ENCODE measurements at regions not wholly inside any gene's neighbourhood (a gene's known extent, or its start where the extent isn't known, plus 50 kb on each side); places are given as distances from the start of the nearest gene placed in this dataset.

DNA sequence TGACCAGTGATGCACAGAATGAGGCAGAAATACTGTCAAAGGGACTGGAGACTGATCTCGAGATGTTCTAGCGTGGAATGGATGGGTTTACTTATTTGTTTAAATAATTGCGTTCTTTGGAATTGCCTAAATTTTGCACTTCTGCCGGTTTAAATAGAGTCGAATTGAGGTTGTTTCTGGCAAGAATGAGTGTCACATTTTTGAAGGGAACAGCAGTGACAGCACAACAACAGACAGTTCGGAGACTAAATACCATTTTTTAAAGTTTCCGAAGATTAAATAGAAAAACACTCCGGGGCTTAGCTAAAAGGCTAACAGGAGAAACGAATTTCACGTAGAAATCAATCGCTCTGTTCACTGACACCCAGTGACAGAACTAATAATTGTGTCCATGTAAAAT, 969.2 kb upstream of the RBFOX1 start:
- no peak for ATAC-seq (ENCODE audit: low FRiP score)
- no peak for DNase-seq (ENCODE audit: low spot score)
- TF ChIP-seq, protein P1, sequence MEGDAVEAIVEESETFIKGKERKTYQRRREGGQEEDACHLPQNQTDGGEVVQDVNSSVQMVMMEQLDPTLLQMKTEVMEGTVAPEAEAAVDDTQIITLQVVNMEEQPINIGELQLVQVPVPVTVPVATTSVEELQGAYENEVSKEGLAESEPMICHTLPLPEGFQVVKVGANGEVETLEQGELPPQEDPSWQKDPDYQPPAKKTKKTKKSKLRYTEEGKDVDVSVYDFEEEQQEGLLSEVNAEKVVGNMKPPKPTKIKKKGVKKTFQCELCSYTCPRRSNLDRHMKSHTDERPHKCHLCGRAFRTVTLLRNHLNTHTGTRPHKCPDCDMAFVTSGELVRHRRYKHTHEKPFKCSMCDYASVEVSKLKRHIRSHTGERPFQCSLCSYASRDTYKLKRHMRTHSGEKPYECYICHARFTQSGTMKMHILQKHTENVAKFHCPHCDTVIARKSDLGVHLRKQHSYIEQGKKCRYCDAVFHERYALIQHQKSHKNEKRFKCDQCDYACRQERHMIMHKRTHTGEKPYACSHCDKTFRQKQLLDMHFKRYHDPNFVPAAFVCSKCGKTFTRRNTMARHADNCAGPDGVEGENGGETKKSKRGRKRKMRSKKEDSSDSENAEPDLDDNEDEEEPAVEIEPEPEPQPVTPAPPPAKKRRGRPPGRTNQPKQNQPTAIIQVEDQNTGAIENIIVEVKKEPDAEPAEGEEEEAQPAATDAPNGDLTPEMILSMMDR (IDR thresholded peaks at IDR 0.05): no peak

DNA sequence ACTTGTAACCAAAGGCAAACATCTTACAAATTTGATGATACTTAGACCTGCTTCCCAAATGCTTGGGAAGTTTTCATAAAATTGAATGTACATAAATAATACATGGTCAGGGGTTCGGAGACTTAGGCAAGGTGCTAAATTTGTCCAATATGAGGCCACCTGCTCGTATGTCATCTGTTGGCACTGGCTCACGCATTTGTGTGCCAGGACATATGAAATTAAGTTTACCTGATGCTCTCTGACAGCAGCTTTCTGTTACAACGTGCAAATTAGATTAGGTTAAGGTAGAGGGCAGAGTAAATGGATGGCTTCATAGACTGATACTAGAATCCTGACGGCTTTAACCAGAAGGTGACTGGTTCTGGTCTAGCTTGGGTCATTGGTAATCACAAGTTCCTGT, 970.3 kb upstream of the RBFOX1 start:
- TF ChIP-seq, protein P1 (IDR thresholded peaks at IDR 0.05): no peak

DNA sequence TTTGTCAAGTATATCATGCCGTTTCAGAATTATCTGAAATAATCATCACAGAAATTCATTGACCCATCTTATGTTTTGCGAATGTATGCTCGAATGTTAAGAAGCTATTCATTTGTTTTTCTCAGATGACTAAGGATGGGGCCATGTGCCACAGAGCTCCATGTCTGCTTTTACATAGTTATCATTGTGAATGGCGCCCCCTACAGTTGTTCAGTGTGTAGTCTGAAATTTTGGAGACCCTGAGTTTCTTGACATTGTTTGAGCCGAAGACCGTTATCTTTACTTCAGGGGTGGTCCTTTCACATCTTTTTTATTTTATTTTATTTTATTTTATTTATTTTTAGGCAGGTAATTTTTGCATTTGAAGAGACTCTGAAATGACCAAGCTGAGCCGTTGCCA, 972.0 kb upstream of the RBFOX1 start:
- TF ChIP-seq, protein P1 (IDR thresholded peaks at IDR 0.05): no peak
- ATAC-seq (ENCODE audit: low FRiP score) (no peak), DNase-seq (ENCODE audit: low spot score) (no peak)

More for the DNA sequence above, 970.3 kb upstream of the RBFOX1 start:
- ATAC-seq (ENCODE audit: low FRiP score): no peak
- no peak for DNase-seq (ENCODE audit: low spot score)

DNA sequence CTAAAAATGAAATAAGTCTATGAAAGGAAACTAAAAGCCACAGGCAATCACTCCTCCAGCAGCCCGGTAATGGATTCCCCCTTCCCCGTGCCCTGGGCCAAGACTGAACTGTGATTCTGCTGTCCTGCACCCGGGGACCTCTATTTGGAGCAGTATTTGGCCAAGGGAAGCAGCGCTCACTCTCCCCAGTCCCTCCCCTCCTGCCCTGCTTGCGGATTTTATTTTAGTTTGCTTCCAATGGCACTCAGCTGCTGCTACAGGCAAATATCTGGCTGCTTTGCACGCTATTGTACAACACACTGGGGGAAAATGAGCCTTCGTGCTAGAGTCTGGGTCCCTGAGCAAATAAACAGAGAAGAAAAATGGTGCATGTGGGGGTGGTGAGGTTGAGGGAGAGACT, 975.7 kb upstream of the RBFOX1 start:
- TF ChIP-seq, protein P1 (IDR thresholded peaks at IDR 0.05): no peak
- no peak for DNase-seq (ENCODE audit: low spot score)
- ATAC-seq (ENCODE audit: low FRiP score): no peak

- ATAC-seq (ENCODE audit: low FRiP score) (no peak), DNase-seq (ENCODE audit: low spot score) (no peak)
- TF ChIP-seq, protein P1 (IDR thresholded peaks at IDR 0.05): no peak
Observed at GRCh38 chr16:6349725-6350124, 982.9 kb upstream of the RBFOX1 start.

DNA sequence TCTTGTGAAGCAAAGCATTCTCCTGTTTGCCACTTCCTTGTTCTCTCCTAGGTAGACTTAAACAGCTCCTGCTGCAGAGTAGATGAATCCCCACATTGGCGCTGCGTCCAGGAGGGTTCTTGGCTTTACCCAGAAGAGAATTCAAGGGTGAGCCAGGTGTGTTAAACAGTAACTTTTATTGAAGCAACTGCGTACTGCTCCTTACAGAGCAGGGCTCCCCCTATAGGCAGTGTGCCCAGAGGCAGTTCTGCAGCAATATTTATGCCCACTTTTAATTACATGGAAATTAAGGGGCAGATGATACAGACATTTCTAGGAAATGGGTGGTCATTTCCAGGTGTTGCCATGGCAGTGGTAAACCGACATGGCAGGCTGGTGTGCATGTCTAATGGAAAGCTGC, 987.6 kb upstream of the RBFOX1 start:
- TF ChIP-seq, protein P1 (IDR thresholded peaks at IDR 0.05): no peak

DNA sequence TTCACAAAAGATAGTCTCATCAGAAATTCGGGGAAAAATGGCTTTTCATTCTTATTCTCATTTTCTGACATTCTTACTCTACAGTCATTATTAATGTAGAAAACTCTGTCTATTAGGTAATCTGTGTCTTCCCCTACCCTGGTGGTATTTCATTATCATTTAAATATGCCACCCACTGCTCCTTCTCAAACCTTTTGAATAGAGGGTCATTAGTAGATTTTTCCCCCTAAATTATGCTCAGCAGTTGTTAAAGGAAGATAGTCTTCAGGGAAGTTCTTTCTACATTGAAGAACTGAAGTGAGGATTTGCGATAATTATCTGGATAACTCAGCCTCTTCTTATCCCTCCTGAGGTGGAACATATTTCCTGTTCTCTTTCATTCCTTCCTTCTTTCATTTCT, 989.5 kb upstream of the RBFOX1 start:
- TF ChIP-seq, protein P1 (IDR thresholded peaks at IDR 0.05): no peak
- ATAC-seq (ENCODE audit: low FRiP score) (no peak), DNase-seq (ENCODE audit: low spot score) (no peak)

More for the DNA sequence above, 987.6 kb upstream of the RBFOX1 start:
- ATAC-seq (ENCODE audit: low FRiP score): no peak
- no peak for DNase-seq (ENCODE audit: low spot score)
